B cell (primary cell): ENCODE measurements at regions not wholly inside any gene's neighbourhood (a gene's known extent, or its start where the extent isn't known, plus 50 kb on each side); places are given as distances from the start of the nearest gene placed in this dataset.

ENCODE experiments used
- EZH2 ChIP-seq: IDR thresholded peaks from 2 replicates; pipeline ENCODE4 v1.6.1; 2012; ENCODE audit warnings: borderline replicate concordance, low read depth, mild to moderate bottlenecking, moderate library complexity, low read length; ENCODE audit not compliant: insufficient read depth, poor library complexity, severe bottlenecking
- TF ChIP-seq, protein P1 (sequence below): fragments of 200-600 bp; IDR thresholded peaks from one replicate; pipeline ENCODE4 v1.8.0; 2022; ENCODE audit warnings: antibody characterized with exemption, mild to moderate bottlenecking

DNA sequence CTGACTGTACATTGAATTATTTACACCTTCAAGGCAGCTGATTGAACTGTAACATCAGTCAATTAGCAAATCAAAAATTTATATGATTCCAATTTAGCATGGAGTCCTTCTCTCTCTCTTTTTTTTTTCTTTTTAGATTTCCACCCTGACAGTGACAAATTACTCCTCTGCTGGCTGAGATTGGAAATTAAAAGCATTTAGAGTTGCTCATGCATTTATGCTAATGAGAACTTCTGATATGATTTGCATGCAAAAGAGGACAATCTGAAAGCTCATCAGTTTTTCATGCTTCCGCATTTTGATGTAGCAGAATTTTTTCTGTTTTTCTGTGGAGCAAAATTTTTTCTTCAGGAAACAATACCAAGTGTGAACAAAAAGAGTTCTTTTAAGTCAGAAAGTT lies 130.5 kb upstream of the NOX3 start:
- TF ChIP-seq, protein P1, sequence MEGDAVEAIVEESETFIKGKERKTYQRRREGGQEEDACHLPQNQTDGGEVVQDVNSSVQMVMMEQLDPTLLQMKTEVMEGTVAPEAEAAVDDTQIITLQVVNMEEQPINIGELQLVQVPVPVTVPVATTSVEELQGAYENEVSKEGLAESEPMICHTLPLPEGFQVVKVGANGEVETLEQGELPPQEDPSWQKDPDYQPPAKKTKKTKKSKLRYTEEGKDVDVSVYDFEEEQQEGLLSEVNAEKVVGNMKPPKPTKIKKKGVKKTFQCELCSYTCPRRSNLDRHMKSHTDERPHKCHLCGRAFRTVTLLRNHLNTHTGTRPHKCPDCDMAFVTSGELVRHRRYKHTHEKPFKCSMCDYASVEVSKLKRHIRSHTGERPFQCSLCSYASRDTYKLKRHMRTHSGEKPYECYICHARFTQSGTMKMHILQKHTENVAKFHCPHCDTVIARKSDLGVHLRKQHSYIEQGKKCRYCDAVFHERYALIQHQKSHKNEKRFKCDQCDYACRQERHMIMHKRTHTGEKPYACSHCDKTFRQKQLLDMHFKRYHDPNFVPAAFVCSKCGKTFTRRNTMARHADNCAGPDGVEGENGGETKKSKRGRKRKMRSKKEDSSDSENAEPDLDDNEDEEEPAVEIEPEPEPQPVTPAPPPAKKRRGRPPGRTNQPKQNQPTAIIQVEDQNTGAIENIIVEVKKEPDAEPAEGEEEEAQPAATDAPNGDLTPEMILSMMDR = no peak
- TF ChIP-seq EZH2 = no peak
